ENCODE measurements at regions not wholly inside any gene's neighbourhood (a gene's known extent, or its start where the extent isn't known, plus 50 kb on each side); places are given as distances from the start of the nearest gene placed in this dataset.

DNA sequence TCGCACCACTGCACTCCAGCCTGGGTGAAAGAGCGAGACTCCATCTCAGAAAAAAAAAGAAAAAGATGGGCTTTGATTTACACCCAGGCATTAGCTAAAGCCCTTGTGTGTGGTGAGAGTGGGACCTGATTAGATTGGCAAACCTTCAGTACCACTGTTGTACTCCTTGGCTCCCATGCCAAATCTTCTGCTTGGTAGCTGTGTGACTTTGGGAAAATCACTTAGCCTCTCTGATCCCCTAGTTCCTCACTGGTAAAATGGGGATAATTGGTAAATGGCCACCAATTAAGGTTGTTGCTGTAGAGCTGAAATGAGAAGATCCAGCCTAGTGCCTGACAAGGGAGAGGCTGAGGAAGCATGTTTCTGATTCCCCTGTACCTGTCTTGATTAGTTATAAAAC is 63.7 kb downstream of the SLC25A47 start:
- no peak overlapping the region for H3K4me3 ChIP-seq
- H3K27me3 ChIP-seq (ENCODE audit: control insufficient read depth in 3 of 3, insufficient read depth in 3 of 3, low read length in 2 of 3), result no peaks in the 10 kb centered on the region
- ATAC-seq (ENCODE audit: insufficient read depth, low FRiP score), result no peak
- H3K36me3 ChIP-seq (ENCODE audit: control insufficient read depth in 4 of 4, insufficient read depth in 4 of 4, low read length in 4 of 4), result peaks cover 0 to 10% (median 0%) of the 10 kb centered on the region in 4 donors
- peaks cover 11 to 66% (median 28%) of the 10 kb centered on the region in 5 donors for H3K4me1 ChIP-seq (ENCODE audit: control insufficient read depth in 5 of 5, insufficient read depth in 5 of 5, low read length in 5 of 5)
- DNase-seq, result no peak
- no peaks in the 10 kb centered on the region for H3K9me3 ChIP-seq (ENCODE audit: control insufficient read depth in 4 of 4, insufficient read depth in 3 of 4, low read length in 3 of 4)
- TF ChIP-seq, protein P1, sequence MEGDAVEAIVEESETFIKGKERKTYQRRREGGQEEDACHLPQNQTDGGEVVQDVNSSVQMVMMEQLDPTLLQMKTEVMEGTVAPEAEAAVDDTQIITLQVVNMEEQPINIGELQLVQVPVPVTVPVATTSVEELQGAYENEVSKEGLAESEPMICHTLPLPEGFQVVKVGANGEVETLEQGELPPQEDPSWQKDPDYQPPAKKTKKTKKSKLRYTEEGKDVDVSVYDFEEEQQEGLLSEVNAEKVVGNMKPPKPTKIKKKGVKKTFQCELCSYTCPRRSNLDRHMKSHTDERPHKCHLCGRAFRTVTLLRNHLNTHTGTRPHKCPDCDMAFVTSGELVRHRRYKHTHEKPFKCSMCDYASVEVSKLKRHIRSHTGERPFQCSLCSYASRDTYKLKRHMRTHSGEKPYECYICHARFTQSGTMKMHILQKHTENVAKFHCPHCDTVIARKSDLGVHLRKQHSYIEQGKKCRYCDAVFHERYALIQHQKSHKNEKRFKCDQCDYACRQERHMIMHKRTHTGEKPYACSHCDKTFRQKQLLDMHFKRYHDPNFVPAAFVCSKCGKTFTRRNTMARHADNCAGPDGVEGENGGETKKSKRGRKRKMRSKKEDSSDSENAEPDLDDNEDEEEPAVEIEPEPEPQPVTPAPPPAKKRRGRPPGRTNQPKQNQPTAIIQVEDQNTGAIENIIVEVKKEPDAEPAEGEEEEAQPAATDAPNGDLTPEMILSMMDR (IDR thresholded peaks at IDR 0.05; ENCODE audit: control extremely low read depth, extremely low read depth), result no peak
- H3K27ac ChIP-seq (ENCODE audit: low read depth in 1 of 2, low read length in 1 of 2), result no peak overlapping the region
- no peak overlapping the region for H3K9ac ChIP-seq (ENCODE audit: insufficient read depth in 1 of 2, low read length in 2 of 2)
- 82 to 87% methylated on average over 2 of the region's 2 CpGs for WGBS, 2 donors

DNA sequence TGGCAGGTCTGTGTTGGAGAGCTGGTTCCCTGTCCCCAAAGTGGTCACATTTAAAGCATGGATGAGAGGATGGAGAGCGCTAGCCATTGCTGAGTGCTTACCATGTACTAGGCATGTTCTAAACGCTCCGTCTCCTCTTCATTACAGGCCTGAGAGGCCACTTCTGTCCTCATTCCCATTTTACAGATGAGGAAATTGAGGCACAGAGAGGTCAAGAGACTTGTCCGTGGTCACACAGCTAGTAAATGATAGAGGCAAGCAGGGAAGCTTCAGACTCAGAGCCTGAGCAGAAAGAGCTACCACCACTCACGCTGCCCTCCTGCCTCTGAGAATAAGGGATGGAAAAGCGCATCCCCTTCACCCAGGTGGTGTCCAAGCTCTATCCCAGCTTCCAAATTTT is 64.3 kb downstream of the SLC25A47 start:
- no peak overlapping the region for H3K9ac ChIP-seq (ENCODE audit: insufficient read depth in 1 of 2, low read length in 2 of 2)

DNA sequence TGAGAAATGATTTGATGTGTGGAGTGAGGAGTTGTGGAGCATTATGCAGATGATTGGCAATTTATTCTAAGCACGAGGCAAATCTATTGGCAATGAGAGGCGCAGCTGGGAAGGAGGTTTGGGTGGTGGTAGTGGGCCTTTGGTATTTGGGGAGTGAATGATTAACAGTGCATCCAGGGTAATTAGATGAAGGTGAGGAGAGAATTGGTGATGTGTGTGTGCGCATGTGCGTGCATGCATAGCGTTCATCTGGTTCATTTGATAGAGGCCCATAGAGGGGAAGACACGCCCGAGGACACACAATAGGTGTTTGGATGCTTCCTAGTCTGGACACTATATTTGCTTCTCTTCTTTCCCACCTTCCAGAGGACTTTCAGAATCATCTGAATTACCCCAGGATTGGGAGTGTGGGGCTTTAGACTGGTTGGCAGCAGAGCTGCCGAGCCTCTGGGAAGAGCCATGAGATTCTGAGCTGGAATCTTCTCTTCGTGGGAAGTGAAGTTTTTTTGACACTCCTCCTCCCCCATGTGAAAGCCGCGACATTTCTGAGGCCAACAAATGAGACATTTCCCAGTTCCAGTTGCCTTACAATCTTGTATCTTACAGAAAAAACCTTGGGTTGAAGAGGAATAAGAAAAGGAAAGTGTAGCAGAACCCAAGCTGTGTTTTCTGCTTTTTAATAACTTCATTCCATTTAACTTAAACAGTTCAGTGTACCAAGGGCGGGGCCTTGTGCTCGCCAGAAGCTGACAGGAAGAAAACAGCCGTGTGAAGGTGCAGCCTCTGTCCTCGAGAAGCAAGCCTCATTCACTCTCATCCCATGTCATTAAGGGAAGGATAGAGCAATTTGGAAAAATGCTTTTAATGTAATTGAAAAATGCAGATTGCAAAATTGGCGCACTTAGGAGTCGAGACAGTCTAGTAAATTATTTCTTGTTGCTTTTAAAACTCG is 65.2 kb downstream of the SLC25A47 start:
- Histone ChIP-seq H3K9me3 (ENCODE audit: control insufficient read depth in 4 of 4, insufficient read depth in 3 of 4, low read length in 3 of 4) (no peaks in the 10 kb centered on the region), H3K27me3 (ENCODE audit: control insufficient read depth in 3 of 3, insufficient read depth in 3 of 3, low read length in 2 of 3) (no peaks in the 10 kb centered on the region), H3K4me1 (ENCODE audit: control insufficient read depth in 5 of 5, insufficient read depth in 5 of 5, low read length in 5 of 5) (peaks cover 11 to 81% (median 39%) of the 10 kb centered on the region in 5 donors), H3K4me3 (no peak overlapping the region), H3K9ac (ENCODE audit: insufficient read depth in 1 of 2, low read length in 2 of 2) (no peak overlapping the region), H3K36me3 (ENCODE audit: control insufficient read depth in 4 of 4, insufficient read depth in 4 of 4, low read length in 4 of 4) (peaks cover 0 to under 1% (median 0%) of the 10 kb centered on the region in 4 donors), H3K27ac (ENCODE audit: low read depth in 1 of 2, low read length in 1 of 2) (no peak overlapping the region)
- ATAC-seq (ENCODE audit: insufficient read depth, low FRiP score) (no peak), DNase-seq (no peak)
- 72 to 80% methylated on average over 18 of the region's 18 CpGs for WGBS, 2 donors
- TF ChIP-seq, protein P1 (IDR thresholded peaks at IDR 0.05; ENCODE audit: control extremely low read depth, extremely low read depth), result no peak

More for the DNA sequence above, 64.3 kb downstream of the SLC25A47 start:
- Histone ChIP-seq H3K36me3 (ENCODE audit: control insufficient read depth in 4 of 4, insufficient read depth in 4 of 4, low read length in 4 of 4) (peaks cover 0 to 5% (median 0%) of the 10 kb centered on the region in 4 donors), H3K4me1 (ENCODE audit: control insufficient read depth in 5 of 5, insufficient read depth in 5 of 5, low read length in 5 of 5) (peaks cover 11 to 72% (median 32%) of the 10 kb centered on the region in 5 donors), H3K4me3 (no peak overlapping the region), H3K9me3 (ENCODE audit: control insufficient read depth in 4 of 4, insufficient read depth in 3 of 4, low read length in 3 of 4) (no peaks in the 10 kb centered on the region), H3K27me3 (ENCODE audit: control insufficient read depth in 3 of 3, insufficient read depth in 3 of 3, low read length in 2 of 3) (no peaks in the 10 kb centered on the region), H3K27ac (ENCODE audit: low read depth in 1 of 2, low read length in 1 of 2) (no peak overlapping the region)
- WGBS, 2 donors, result 88% methylated on average over 6 of the region's 6 CpGs
- DNase-seq, result no peak
- TF ChIP-seq, protein P1 (IDR thresholded peaks at IDR 0.05; ENCODE audit: control extremely low read depth, extremely low read depth), result no peak
- ATAC-seq (ENCODE audit: insufficient read depth, low FRiP score), result no peak

All from lung (tissue), 11 donors.